Natural killer cell (primary cell): ENCODE measurements at regions not wholly inside any gene's neighbourhood (a gene's known extent, or its start where the extent isn't known, plus 50 kb on each side); places are given as distances from the start of the nearest gene placed in this dataset.

ENCODE experiments used
- ATAC-seq, 3 donors: fragments of 150-1000 bp in 2 of 3; fragments of 200-7000 bp in 1 of 3; cut with Tn5 transposase; 1 replicate in 1 of 3; 2 replicates in 2 of 3; pipeline ENCODE4 v1.10.0; 2021; ENCODE audit warnings: mild to moderate bottlenecking in 2 of 3, moderate library complexity in 2 of 3
- DNase-seq, 2 donors: peaks; one replicate each; pipeline versions ENCODE4 v3.0.0 to v3.0.0-alpha.2; 2013 to 2021; ENCODE audit warnings: mixed read lengths in 1 of 2
- H3K27ac ChIP-seq: one replicate; pipeline ENCODE4 v1.5.1; 2013; ENCODE audit warnings: mild to moderate bottlenecking, low read length
- H3K27me3 ChIP-seq: one replicate; pipeline ENCODE4 v1.6.1; 2013; ENCODE audit warnings: low read length; ENCODE audit not compliant: control insufficient read depth, insufficient read depth
- H3K36me3 ChIP-seq: one replicate; pipeline ENCODE4 v1.6.1; 2013; ENCODE audit warnings: low read length; ENCODE audit not compliant: control insufficient read depth, insufficient read depth
- H3K4me1 ChIP-seq: one replicate; pipeline ENCODE4 v1.6.1; 2013; ENCODE audit warnings: low read length; ENCODE audit not compliant: control insufficient read depth, insufficient read depth
- H3K4me3 ChIP-seq: one replicate; pipeline ENCODE4 v1.5.1; 2013; ENCODE audit warnings: low read length
- H3K9me3 ChIP-seq: one replicate; pipeline ENCODE4 v1.6.1; 2013; ENCODE audit warnings: low read length; ENCODE audit not compliant: control insufficient read depth, insufficient read depth
- H3K27ac Mint-ChIP-seq, 2 donors: one replicate each; pipeline ENCODE4 v1.8.0; 2022; ENCODE audit warnings: mild to moderate bottlenecking in 2 of 2, mixed read lengths in 2 of 2, moderate library complexity in 1 of 2
- H3K27me3 Mint-ChIP-seq, 2 donors: one replicate each; pipeline ENCODE4 v1.8.0; 2022; ENCODE audit warnings: low read depth in 2 of 2, mixed read lengths in 2 of 2
- H3K36me3 Mint-ChIP-seq: one replicate; pipeline ENCODE4 v1.8.0; 2022; ENCODE audit warnings: mixed read lengths
- H3K4me1 Mint-ChIP-seq, 2 donors: one replicate each; pipeline ENCODE4 v1.8.0; 2022; ENCODE audit warnings: mixed read lengths in 2 of 2
- H3K4me3 Mint-ChIP-seq: one replicate; pipeline ENCODE4 v1.8.0; 2022; ENCODE audit warnings: mild to moderate bottlenecking, moderate library complexity, mixed read lengths
- H3K9me3 Mint-ChIP-seq, 2 donors: one replicate each; pipeline ENCODE4 v1.8.0; 2022; ENCODE audit warnings: mixed read lengths in 2 of 2
- CTCF ChIP-seq: fragments of 200-600 bp; IDR thresholded peaks from one replicate; pipeline ENCODE4 v1.8.0; 2022; ENCODE audit warnings: antibody characterized with exemption
- WGBS: methylation state at CpG from one replicate; pipeline ENCODE4 v1.1.7; 2013; ENCODE audit warnings: missing lambda C conversion rate; ENCODE audit not compliant: insufficient coverage; 5-methylcytosine and 5-hydroxymethylcytosine counted together
- intact Hi-C: fragments of 100-400 bp; cut with micrococcal nuclease; formaldehyde crosslinking; loops from one replicate; pipeline ENCODE4 v1.14.2; 2022

GRCh38 chr9:111136180-111136579 is 97.9 kb upstream of the LPAR1 start:
- no peaks in the 10 kb centered on the region for H3K4me1 Mint-ChIP-seq
- H3K27ac ChIP-seq = no peak overlapping the region
- peaks cover 4% of the 10 kb centered on the region for H3K9me3 ChIP-seq
- no peaks in the 10 kb centered on the region for H3K36me3 ChIP-seq
- H3K9me3 Mint-ChIP-seq = peaks cover 2 to 5% of the 10 kb centered on the region in 2 donors
- no peak for DNase-seq
- no peak for TF ChIP-seq CTCF
- no peak overlapping the region for H3K27ac Mint-ChIP-seq
- no peaks in the 10 kb centered on the region for H3K36me3 Mint-ChIP-seq
- no peaks in the 10 kb centered on the region for H3K27me3 Mint-ChIP-seq
- H3K4me3 ChIP-seq = no peak overlapping the region
- intact Hi-C loops = no loop called here
- H3K4me3 Mint-ChIP-seq = no peak overlapping the region
- no peaks in the 10 kb centered on the region for H3K4me1 ChIP-seq
- ATAC-seq = no peak
- 65% methylated on average over 2 of the region's 2 CpGs for whole genome bisulfite sequencing
- H3K27me3 ChIP-seq = no peaks in the 10 kb centered on the region

GRCh38 chr9:111131211-111131610 is 92.9 kb upstream of the LPAR1 start:
- Histone ChIP-seq H3K4me1 (no peaks in the 10 kb centered on the region), H3K4me3 (no peak overlapping the region), H3K36me3 (no peaks in the 10 kb centered on the region), H3K9me3 (peaks cover 4% of the 10 kb centered on the region), H3K27ac (no peak overlapping the region), H3K27me3 (no peaks in the 10 kb centered on the region)
- 91% methylated on average over 1 of the region's 1 CpG for WGBS
- Mint-ChIP-seq H3K4me3 (no peak overlapping the region), H3K9me3 (peaks cover 5 to 6% of the 10 kb centered on the region in 2 donors), H3K27ac (no peak overlapping the region), H3K36me3 (no peaks in the 10 kb centered on the region), H3K27me3 (no peaks in the 10 kb centered on the region), H3K4me1 (no peaks in the 10 kb centered on the region)
- no peak for TF ChIP-seq CTCF
- intact Hi-C loops = no loop called here
- DNase-seq (no peak), ATAC-seq (no peak)

GRCh38 chr9:111120526-111120925 is 82.3 kb upstream of the LPAR1 start:
- no peak overlapping the region for H3K4me3 Mint-ChIP-seq
- no peaks in the 10 kb centered on the region for H3K27me3 Mint-ChIP-seq
- ATAC-seq (no peak), DNase-seq (no peak)
- H3K4me3 ChIP-seq = no peak overlapping the region
- WGBS = 74% methylated on average over 4 of the region's 4 CpGs
- intact Hi-C loops = no loop called here
- no peaks in the 10 kb centered on the region for H3K27me3 ChIP-seq
- H3K9me3 Mint-ChIP-seq = peaks cover 6 to 10% of the 10 kb centered on the region in 2 donors
- H3K27ac Mint-ChIP-seq = no peak overlapping the region
- no peak overlapping the region for H3K27ac ChIP-seq
- H3K4me1 ChIP-seq = no peaks in the 10 kb centered on the region
- no peaks in the 10 kb centered on the region for H3K36me3 Mint-ChIP-seq
- no peaks in the 10 kb centered on the region for H3K36me3 ChIP-seq
- H3K9me3 ChIP-seq = peaks cover 5% of the 10 kb centered on the region
- no peak for TF ChIP-seq CTCF
- H3K4me1 Mint-ChIP-seq = no peaks in the 10 kb centered on the region

- H3K27ac ChIP-seq = no peak overlapping the region
- no peak for ATAC-seq
- H3K27ac Mint-ChIP-seq = no peak overlapping the region
- H3K9me3 Mint-ChIP-seq = peaks cover 6% of the 10 kb centered on the region in 2 donors
- no peak overlapping the region for H3K4me3 ChIP-seq
- no peak overlapping the region for H3K4me3 Mint-ChIP-seq
- no peaks in the 10 kb centered on the region for H3K4me1 Mint-ChIP-seq
- H3K27me3 ChIP-seq = no peaks in the 10 kb centered on the region
- H3K4me1 ChIP-seq = no peaks in the 10 kb centered on the region
- peaks cover 5% of the 10 kb centered on the region for H3K9me3 ChIP-seq
- H3K36me3 Mint-ChIP-seq = no peaks in the 10 kb centered on the region
- intact Hi-C loops = no loop called here
- TF ChIP-seq CTCF = no peak
- no peaks in the 10 kb centered on the region for H3K27me3 Mint-ChIP-seq
- no peak for DNase-seq
- H3K36me3 ChIP-seq = no peaks in the 10 kb centered on the region
Observed at GRCh38 chr9:111118256-111118948, 80.1 kb upstream of the LPAR1 start.
